Activated CD4-positive, alpha-beta T cell treated with anti-CD3 and anti-CD28 coated beads, Interleukin-10, Interleukin-2, amounts not matched to agents 100 ng/mL and 50 ng/mL, durations not matched to agents 16 hours and 8 hours (primary cell): ENCODE measurements at regions not wholly inside any gene's neighbourhood (a gene's known extent, or its start where the extent isn't known, plus 50 kb on each side); places are given as distances from the start of the nearest gene placed in this dataset.
"Not testable (repeated sequence)": the region's sequence is repeated elsewhere in the genome, so short reads cannot be mapped to it uniquely, and the experiment has no call there.

Experiments
- DNase-seq: peaks from one replicate; pipeline ENCODE4 v3.0.0-alpha.2; 2020

- no peak for DNase-seq
Measured at GRCh38 chr14:65835501-65835900, 423.0 kb downstream of the FUT8 start.

GRCh38 chr14:65838565-65838964 is 426.0 kb downstream of the FUT8 start:
- DNase-seq: no peak

GRCh38 chr14:65840118-65840751 is 427.7 kb downstream of the FUT8 start:
- DNase-seq: no peak

DNA sequence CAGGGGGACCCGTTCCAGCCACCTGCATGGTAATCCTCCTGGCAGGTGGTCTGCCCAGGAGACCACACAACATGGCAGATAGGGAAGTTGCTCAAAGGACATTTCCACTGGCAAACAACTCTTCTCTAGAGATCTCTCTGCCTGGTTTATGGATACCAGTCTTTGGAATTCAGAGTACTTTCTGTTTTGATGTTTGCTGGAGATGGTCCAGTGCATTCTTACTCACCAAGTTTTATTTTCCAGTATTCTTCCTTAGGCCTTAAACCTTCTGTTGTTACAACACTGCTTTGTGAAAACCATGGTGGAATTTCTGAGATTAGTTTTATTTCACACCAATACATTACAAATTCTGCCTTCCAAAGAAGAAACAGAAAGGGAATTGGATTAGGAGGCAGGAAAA is 428.3 kb downstream of the FUT8 start:
- no peak for DNase-seq

- DNase-seq: peak; percentile 41
Measured at GRCh38 chr14:65846196-65846868, 433.8 kb downstream of the FUT8 start.

- peak; percentile 88 for DNase-seq
Measured at GRCh38 chr14:65847075-65847847, 434.7 kb downstream of the FUT8 start.

GRCh38 chr14:65847931-65848330 is 435.4 kb downstream of the FUT8 start:
- not testable (repeated sequence) for DNase-seq

- DNase-seq: no peak
Measured at GRCh38 chr14:65849091-65849490, 436.6 kb downstream of the FUT8 start.

- no peak for DNase-seq
Measured at GRCh38 chr14:65849558-65849957, 437.0 kb downstream of the FUT8 start.

DNA sequence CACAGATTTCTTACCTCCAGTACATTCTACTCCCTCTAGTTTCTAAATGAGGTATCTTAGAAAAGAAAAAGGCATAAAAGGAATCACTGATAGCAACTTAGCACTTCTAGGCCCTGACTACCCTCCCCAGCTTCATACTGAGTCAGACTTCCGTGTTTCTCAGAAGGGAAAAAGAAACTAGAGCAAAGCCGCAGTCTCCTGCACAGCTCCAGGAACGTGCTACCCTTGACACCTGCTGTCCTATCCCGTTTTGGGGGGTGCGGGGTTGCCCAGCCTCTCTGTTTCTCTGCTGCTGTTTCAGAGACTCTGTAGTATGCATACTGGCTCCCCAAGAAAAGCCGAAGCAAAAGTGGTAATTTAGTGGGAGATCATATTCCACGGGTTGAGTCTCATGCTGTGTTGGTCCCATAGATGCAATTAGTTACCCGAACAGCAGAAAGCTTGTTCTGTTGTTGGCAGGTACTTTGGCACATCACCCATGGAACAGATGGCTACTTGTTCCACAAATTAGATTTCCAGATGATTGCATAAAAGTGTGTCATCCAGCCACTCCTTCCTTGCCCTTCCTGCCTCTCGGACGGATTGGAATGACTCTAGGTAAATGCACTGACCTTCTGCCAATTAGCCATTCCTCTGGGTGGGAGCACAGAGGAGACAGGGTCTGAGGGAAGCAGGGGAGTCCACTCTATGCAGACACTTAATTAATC is 438.1 kb downstream of the FUT8 start:
- DNase-seq: peak; percentile 89

DNA sequence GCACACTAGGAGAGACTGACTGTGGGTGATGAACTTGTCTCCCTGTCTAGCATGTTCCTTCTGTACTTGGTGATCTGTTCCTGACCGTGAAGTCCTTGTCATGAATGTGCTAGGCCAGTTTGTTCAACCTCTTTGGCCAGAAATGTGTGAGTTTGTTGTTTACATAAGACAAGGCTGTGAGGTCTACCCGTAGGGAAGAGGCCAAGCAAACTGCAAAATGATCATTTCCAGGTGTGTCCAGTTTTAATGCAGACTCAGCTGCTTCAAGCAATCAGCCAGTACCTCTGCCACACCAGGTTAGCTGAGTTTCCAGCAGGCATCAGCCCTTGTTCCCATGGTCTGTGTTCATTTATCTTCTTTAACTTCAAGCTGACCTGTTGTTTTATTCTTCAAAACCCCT is 440.2 kb downstream of the FUT8 start:
- no peak for DNase-seq

- no peak for DNase-seq
Measured at GRCh38 chr14:65853407-65853955, 441.0 kb downstream of the FUT8 start.

DNA sequence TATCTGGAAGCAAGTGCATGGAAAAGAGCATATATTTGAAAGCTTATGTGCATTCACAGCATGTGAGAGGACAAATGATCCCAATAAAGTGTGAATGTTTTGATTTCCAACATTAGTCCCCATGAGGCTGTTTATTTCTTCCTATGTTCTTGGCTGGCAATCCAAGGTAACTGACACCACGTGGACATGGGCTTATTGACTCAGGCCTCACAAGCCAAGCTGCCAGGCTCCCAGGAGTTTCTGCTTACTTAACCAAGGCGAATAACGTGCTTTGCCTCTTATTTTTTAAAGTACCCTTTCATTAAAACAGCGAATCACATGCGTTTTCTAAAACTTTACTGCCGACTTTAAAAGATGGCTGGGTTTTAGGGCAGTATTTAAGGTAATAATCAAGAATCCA is 441.7 kb downstream of the FUT8 start:
- DNase-seq: no peak

- no peak for DNase-seq
Measured at GRCh38 chr14:65860956-65861611, 448.6 kb downstream of the FUT8 start.

GRCh38 chr14:65864549-65864948 is 452.0 kb downstream of the FUT8 start:
- no peak for DNase-seq

GRCh38 chr14:65864984-65865383 is 452.5 kb downstream of the FUT8 start:
- DNase-seq: no peak

GRCh38 chr14:65866448-65866847 is 453.9 kb downstream of the FUT8 start:
- no peak for DNase-seq

DNA sequence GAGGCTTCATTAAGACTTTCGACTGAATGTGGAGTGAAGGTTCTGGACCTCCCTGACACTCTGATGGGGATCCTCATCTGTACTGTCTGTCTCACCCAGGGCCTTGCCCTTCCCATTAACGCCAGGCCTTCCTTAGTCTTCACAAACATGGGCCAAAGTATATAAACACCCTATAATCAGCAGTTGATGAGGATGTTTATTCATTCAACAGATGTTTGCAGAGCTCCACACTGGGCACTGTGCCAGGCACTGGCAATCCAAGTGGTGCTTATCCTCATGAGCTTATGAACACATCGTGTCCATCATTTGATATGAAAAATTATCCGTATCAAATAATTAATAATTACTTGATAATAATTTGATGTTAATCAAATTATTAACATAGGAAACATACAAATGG is 454.4 kb downstream of the FUT8 start:
- no peak for DNase-seq

DNA sequence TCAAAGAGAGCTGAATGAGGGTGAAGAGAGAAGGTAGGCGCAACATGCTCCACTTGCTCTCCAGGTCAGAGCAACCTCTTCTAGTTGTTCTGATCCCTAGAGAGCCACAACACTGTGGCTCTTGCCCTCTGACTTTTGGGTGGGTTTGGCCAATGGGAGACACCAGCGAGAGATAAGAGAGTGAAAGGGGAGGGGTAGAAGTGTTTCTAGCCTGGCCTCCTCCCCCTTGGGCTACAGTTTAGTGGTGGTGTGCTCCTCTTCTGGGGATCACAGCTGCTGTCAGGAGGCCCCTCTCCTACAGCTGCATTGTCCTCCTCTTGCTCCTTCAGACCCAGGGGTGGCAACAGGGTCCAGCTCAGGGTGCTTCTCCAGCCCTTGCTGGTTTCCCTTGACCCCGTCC is 454.8 kb downstream of the FUT8 start:
- DNase-seq: no peak

DNA sequence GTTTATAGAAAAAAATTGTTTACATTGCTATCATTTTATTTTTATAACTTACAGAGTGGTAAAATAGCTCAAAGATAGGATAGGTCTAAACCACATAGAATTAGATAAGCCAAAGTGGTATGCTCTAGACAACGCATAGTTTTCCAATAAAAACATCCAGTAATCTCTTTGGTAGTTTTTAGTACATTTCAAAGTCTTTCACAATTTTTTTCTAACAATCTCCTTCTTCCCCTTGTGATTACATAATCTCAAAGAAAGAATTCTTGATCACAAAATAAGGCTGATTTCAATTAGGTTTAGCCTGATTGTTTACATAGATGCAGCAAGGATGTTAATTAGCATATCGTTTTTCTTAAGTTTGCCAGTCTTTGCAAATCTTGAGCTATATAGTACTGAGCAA is 460.0 kb downstream of the FUT8 start:
- DNase-seq: no peak

DNA sequence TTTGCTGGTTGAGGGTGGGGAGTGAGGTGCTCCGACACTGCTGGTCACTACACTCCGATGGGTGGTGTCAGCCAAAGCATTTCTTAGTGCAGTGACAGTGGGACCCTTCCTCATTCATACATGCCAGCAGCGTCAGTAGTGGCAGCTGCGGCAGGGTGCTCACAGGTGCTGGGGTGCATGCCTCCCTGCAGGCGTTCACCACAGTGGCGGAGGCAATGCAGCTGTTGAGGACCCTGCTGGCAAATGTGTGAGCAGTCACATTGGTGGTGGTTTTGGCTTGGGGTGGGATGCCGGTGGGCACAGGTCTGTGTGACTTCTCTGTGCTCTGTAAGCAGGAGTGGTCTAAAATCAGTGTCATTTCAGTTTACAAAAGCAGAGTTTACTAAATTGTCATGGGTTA is 464.6 kb downstream of the FUT8 start:
- DNase-seq: no peak

DNA sequence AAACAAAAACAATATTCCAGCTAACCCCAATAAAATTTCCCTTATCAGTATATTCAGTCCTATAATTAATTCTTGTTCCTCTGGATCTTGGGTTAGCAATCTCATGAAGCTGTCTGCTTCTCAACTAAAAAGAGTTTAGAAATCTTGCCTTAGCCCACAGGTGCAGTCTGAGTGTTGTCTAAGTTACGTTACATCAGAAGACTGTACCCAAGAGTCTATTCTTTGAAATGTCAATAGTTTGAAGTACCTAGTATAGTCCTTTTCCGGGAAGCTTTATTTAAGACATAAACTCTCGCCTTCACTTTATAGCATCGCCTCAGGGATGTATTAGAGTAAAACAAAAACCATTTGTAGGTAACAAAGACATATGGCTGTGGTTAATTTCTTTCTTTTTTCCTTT is 465.1 kb downstream of the FUT8 start:
- no peak for DNase-seq

DNA sequence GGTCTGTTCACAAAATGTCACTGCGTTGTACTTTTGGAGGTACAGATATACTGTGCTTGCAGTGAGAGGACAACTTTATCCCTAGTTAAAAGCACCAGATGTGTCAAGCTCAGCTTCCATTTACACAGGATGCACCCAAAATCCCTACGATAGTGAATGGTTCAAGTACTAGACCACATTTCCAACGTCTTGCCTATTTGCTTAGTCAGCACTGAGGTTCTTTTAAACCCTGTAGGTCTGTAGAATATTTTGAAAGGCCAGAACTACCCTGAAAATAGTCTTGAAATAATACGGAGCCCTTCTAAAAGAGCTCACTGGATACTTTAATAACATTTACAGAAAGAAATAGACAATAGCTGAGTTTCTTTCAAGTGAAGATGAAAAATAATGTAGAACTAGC is 466.1 kb downstream of the FUT8 start:
- no peak for DNase-seq
